C4-2B (cell line): ENCODE measurements at regions not wholly inside any gene's neighbourhood (a gene's known extent, or its start where the extent isn't known, plus 50 kb on each side); places are given as distances from the start of the nearest gene placed in this dataset.

Source experiments
- H3K27ac ChIP-seq: fragments of 450-650 bp; 2 replicates; pipeline ENCODE4 v1.5.1; 2017
- CTCF ChIP-seq: fragments of 450-650 bp; conservative IDR thresholded peaks from 2 replicates; pipeline ENCODE4 v1.5.1; 2017; ENCODE audit warnings: mild to moderate bottlenecking
- ZFX ChIP-seq: fragments of 450-650 bp; IDR thresholded peaks from 2 replicates; pipeline ENCODE4 v1.6.1; 2017

- TF ChIP-seq ZFX (no peak), CTCF (no peak)
- H3K27ac ChIP-seq: no peak overlapping the region
Observed at GRCh38 chrX:7269589-7269988, 121.6 kb upstream of the PUDP start.

- H3K27ac ChIP-seq: no peak overlapping the region
- no peak for TF ChIP-seq CTCF
- TF ChIP-seq ZFX: no peak
Observed at GRCh38 chrX:7266288-7266687, 118.3 kb upstream of the PUDP start.

GRCh38 chrX:7264399-7264798, 116.4 kb upstream of the PUDP start:
- TF ChIP-seq ZFX (no peak), CTCF (no peak)
- H3K27ac ChIP-seq: no peak overlapping the region

GRCh38 chrX:7263961-7264360, 116.0 kb upstream of the PUDP start:
- TF ChIP-seq ZFX: no peak
- no peak for TF ChIP-seq CTCF
- no peak overlapping the region for H3K27ac ChIP-seq

GRCh38 chrX:7263330-7263729, 115.4 kb upstream of the PUDP start:
- no peak for TF ChIP-seq CTCF
- TF ChIP-seq ZFX: no peak

GRCh38 chrX:7262551-7262950, 114.6 kb upstream of the PUDP start:
- no peak overlapping the region for H3K27ac ChIP-seq
- no peak for TF ChIP-seq CTCF
- no peak for TF ChIP-seq ZFX

More at GRCh38 chrX:7263330-7263729, 115.4 kb upstream of the PUDP start:
- H3K27ac ChIP-seq: no peak overlapping the region

GRCh38 chrX:7261672-7262332, 113.8 kb upstream of the PUDP start:
- no peak for TF ChIP-seq ZFX
- TF ChIP-seq CTCF: no peak
- H3K27ac ChIP-seq: no peak overlapping the region
